H1 (cell line): ENCODE measurements at regions not wholly inside any gene's neighbourhood (a gene's known extent, or its start where the extent isn't known, plus 50 kb on each side); places are given as distances from the start of the nearest gene placed in this dataset.

Experiments
- ASH2L ChIP-seq: fragments of 200-600, 300-600 bp; sonication (generic); IDR thresholded peaks from one replicate; pipeline ENCODE4 v1.7.1; 2017; ENCODE audit warnings: low read length
- GABPA ChIP-seq: IDR thresholded peaks from 2 replicates; pipeline ENCODE4 v1.6.1; 2011; ENCODE audit warnings: mild to moderate bottlenecking, low read length, moderate library complexity, borderline replicate concordance; ENCODE audit not compliant: insufficient read depth
- HDAC2 ChIP-seq, 2 experiments: fragments of 300-600 bp in 1 of 2; sonication (generic) in 1 of 2; IDR thresholded peaks; 2 replicates each; pipeline ENCODE4 v1.6.1; 2011 to 2012; ENCODE audit warnings: low read depth in 2 of 2, low read length in 2 of 2, mild to moderate bottlenecking in 2 of 2, moderate library complexity in 2 of 2, borderline replicate concordance in 1 of 2, inconsistent platforms in 1 of 2
- HDAC6 ChIP-seq: IDR thresholded peaks from one replicate; pipeline ENCODE4 v1.7.1; 2012; ENCODE audit warnings: low read depth, mild to moderate bottlenecking, inconsistent platforms, low read length, moderate library complexity
- KDM1A ChIP-seq: fragments of 200-600, 300-600 bp; sonication (generic); IDR thresholded peaks from 2 replicates; pipeline ENCODE4 v1.7.1; 2016; ENCODE audit warnings: mild to moderate bottlenecking, low read length, borderline replicate concordance
- SAP30 ChIP-seq: fragments of 300-600 bp; sonication (generic); IDR thresholded peaks from 2 replicates; pipeline ENCODE4 v1.7.1; 2012; ENCODE audit warnings: low read length, moderate library complexity, mild to moderate bottlenecking, inconsistent platforms; ENCODE audit not compliant: insufficient read depth, insufficient replicate concordance
- TF ChIP-seq, protein P1 (sequence below), 3 experiments: IDR thresholded peaks; 1 replicate in 2 of 3; 2 replicates in 1 of 3; pipeline versions ENCODE4 v1.5.1 to v1.6.1; 2011; ENCODE audit warnings: low read length in 3 of 3, mild to moderate bottlenecking in 3 of 3, inconsistent platforms in 2 of 3, low read depth in 1 of 3, moderate library complexity in 1 of 3; ENCODE audit not compliant: insufficient read depth in 1 of 3; ENCODE audit errors: control extremely low read depth in 1 of 3

DNA sequence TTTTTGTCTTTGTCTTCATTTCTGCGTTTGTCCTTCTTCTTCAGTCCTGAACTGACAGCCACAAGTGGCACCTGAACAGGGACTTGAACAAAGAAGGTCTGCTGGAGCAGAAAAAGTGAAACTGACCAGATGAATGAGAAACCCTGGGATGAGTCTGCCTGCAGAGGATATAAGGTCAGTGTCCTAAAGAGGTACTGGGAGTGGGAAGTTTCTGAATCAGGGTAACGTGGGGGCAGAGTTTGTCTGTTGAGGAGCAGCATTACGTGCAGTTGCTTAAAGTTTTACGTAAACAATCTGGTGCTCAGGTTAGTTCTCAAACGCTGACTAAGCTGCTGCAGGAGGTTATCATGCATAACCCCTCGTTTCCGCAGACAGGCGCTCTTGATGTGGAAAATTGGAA lies 2057.6 kb downstream of the TP53TG3F start (continued):
- TF ChIP-seq, protein P1, sequence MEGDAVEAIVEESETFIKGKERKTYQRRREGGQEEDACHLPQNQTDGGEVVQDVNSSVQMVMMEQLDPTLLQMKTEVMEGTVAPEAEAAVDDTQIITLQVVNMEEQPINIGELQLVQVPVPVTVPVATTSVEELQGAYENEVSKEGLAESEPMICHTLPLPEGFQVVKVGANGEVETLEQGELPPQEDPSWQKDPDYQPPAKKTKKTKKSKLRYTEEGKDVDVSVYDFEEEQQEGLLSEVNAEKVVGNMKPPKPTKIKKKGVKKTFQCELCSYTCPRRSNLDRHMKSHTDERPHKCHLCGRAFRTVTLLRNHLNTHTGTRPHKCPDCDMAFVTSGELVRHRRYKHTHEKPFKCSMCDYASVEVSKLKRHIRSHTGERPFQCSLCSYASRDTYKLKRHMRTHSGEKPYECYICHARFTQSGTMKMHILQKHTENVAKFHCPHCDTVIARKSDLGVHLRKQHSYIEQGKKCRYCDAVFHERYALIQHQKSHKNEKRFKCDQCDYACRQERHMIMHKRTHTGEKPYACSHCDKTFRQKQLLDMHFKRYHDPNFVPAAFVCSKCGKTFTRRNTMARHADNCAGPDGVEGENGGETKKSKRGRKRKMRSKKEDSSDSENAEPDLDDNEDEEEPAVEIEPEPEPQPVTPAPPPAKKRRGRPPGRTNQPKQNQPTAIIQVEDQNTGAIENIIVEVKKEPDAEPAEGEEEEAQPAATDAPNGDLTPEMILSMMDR (IDR thresholded peaks at IDR 0.05; ENCODE audit: control extremely low read depth in 1 of 3, insufficient read depth in 1 of 3, low read depth in 1 of 3, low read length in 3 of 3) = no peak
- TF ChIP-seq KDM1A (no peak), SAP30 (no peak), ASH2L (no peak), HDAC6 (no peak), HDAC2 (IDR thresholded peaks at IDR 0.05; ENCODE audit: borderline replicate concordance in 1 of 2, low read depth in 2 of 2, low read length in 2 of 2) (no peak), GABPA (no peak)
